HL-60 (cell line): ENCODE measurements at regions not wholly inside any gene's neighbourhood (a gene's known extent, or its start where the extent isn't known, plus 50 kb on each side); places are given as distances from the start of the nearest gene placed in this dataset.

ENCODE experiments used
- DNase-seq, 2 experiments: peaks; one replicate each; pipeline ENCODE4 v3.0.0-alpha.2; 2010 to 2020; ENCODE audit warnings: low read depth in 1 of 2, low spot score in 1 of 2
- H3K27ac ChIP-seq: fragments of 250-450 bp; sonication (Bioruptor Pico); replicated peaks from 2 replicates; pipeline ENCODE4 v1.5.1; 2020; ENCODE audit warnings: mild to moderate bottlenecking, moderate library complexity
- H3K27me3 ChIP-seq: fragments of 250-450 bp; sonication (Bioruptor Pico); 2 replicates; pipeline ENCODE4 v1.5.1; 2021; ENCODE audit warnings: mild to moderate bottlenecking, moderate library complexity; ENCODE audit not compliant: insufficient read depth, poor library complexity, severe bottlenecking
- H3K4me3 ChIP-seq: replicated peaks from 2 replicates; pipeline ENCODE4 v1.5.1; 2011; ENCODE audit warnings: mild to moderate bottlenecking, control low read depth, low read length; ENCODE audit not compliant: insufficient read depth
- CTCF ChIP-seq: IDR thresholded peaks from one replicate; pipeline ENCODE4 v1.5.1; 2011; ENCODE audit warnings: low read length, control low read depth, inconsistent platforms; ENCODE audit not compliant: insufficient read depth
- GABPA ChIP-seq: IDR thresholded peaks from 2 replicates; pipeline ENCODE4 v1.6.1; 2012; ENCODE audit warnings: low read depth
- POLR2AphosphoS5 ChIP-seq: IDR thresholded peaks from 2 replicates; pipeline ENCODE4 v1.6.1; 2012; ENCODE audit warnings: low read depth
- REST ChIP-seq: IDR thresholded peaks from 2 replicates; pipeline ENCODE4 v1.6.1; 2012; ENCODE audit warnings: low read depth; ENCODE audit not compliant: insufficient replicate concordance
- SPI1 ChIP-seq: IDR thresholded peaks from 2 replicates; pipeline ENCODE4 v1.6.1; 2012; ENCODE audit warnings: low read depth, mild to moderate bottlenecking, borderline replicate concordance

DNA sequence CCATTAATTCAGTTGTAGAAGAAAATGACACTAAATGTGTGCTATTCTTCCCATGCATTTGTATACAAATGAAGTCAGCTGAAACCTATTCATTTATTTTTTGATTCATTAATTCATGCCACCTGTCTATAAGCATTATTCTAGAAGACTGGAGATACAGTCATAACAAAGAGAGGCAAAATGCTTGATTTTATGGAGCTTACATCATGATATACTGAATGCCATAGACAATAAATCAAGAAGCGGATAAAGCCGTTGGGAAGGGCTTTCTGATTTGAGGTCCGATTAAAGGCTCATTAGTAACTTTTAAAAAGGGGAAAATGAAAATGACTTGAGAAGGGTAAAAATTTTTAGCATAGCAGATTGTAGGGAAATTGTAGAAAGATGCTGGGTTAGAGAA, 494.9 kb downstream of the RERGL start:
- no peak for DNase-seq
- TF ChIP-seq GABPA (no peak), POLR2AphosphoS5 (no peak), SPI1 (no peak), REST (no peak), CTCF (no peak)
- no peaks in the 10 kb centered on the region for H3K27me3 ChIP-seq
- H3K27ac ChIP-seq, result no peak overlapping the region
- no peak overlapping the region for H3K4me3 ChIP-seq

DNA sequence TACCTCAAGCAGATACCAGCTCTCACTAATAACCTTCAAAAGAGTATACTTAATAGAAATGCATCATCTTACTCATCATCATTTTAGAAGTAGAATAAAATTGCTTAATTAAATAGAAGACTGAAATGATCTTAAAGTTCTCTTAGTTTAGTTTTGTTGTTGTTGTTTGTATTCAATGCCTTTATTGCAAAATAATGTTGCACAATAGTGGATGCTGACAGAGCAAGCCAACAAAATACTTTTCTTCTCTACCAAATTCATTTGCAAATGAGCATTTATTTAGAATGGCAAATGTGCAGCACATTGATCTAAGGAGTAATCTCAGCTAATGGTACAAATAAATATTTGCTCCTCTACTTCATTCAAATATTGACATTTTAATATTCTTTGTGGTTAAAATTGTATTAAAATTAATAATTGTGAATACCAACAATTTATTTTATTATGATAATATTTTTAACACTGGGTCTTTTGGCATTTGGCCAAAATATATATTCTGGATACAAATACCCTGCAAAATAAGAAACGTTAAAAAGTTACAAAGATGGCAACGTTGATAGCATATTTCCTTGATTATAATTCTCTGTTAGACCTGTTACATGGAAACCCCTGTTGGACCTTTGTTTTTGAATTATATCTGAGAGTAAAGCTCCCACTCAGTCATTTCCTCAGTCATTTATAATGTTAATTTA, 496.1 kb downstream of the RERGL start:
- Histone ChIP-seq H3K27ac (no peak overlapping the region), H3K27me3 (no peaks in the 10 kb centered on the region), H3K4me3 (no peak overlapping the region)
- no peak for DNase-seq
- TF ChIP-seq REST (no peak), GABPA (no peak), POLR2AphosphoS5 (no peak), SPI1 (no peak)

DNA sequence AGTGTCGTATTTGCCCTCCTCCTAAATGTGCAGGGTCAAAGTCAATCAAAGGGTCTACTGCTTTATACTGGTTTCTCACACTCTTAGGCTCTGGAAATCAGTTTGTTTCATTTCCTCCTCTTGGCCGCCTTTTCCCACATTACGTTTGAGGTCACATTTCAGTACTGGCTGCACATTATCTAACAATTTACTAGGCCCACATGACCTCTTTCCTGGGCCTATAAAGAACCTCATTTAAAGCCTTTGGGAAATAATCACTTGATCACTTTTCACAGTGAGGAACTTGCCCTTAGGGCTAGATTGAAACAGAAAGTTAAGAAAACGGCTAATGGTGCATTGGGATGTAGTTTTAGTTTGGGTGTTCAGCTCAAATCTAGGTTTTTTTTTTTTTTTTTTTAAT, 497.5 kb downstream of the RERGL start:
- Histone ChIP-seq H3K4me3 (no peak overlapping the region), H3K27ac (no peak overlapping the region), H3K27me3 (no peaks in the 10 kb centered on the region)
- TF ChIP-seq GABPA (no peak), SPI1 (no peak), POLR2AphosphoS5 (no peak), CTCF (no peak), REST (no peak)
- DNase-seq, result no peak
